Left lung (tissue), 4 donors: ENCODE measurements at regions not wholly inside any gene's neighbourhood (a gene's known extent, or its start where the extent isn't known, plus 50 kb on each side); places are given as distances from the start of the nearest gene placed in this dataset.
"Not testable (repeated sequence)": the region's sequence is repeated elsewhere in the genome, so short reads cannot be mapped to it uniquely, and the experiment has no call there.

Experiments used
- ATAC-seq: fragments of 200-7000 bp; cut with Tn5 transposase; one replicate; pipeline ENCODE4 v1.9.1; 2020; ENCODE audit warnings: moderate library complexity
- DNase-seq, 4 donors: peaks; one replicate each; pipeline ENCODE4 v3.0.0-alpha.2; 2013 to 2020
- H3K27ac ChIP-seq, 2 donors: fragments of 200-600 bp; sonication (generic) in 1 of 2; one replicate each; pipeline versions ENCODE4 v1.5.0 to v1.8.0; 2020 to 2021
- H3K27me3 ChIP-seq, 2 donors: fragments of 200-600 bp; sonication (generic) in 1 of 2; one replicate each; pipeline versions ENCODE4 v1.5.0 to v1.8.0; 2020 to 2021
- H3K36me3 ChIP-seq, 2 donors: fragments of 200-600 bp; sonication (generic) in 1 of 2; one replicate each; pipeline versions ENCODE4 v1.5.0 to v1.8.0; 2020 to 2021
- H3K4me1 ChIP-seq, 2 donors: fragments of 200-600 bp; one replicate each; pipeline ENCODE4 v1.8.0; 2021
- H3K4me3 ChIP-seq, 2 donors: fragments of 200-600 bp; sonication (generic) in 1 of 2; one replicate each; pipeline versions ENCODE4 v1.5.0 to v1.8.0; 2020 to 2021; ENCODE audit warnings: mild to moderate bottlenecking in 1 of 2
- H3K9me3 ChIP-seq, 2 donors: fragments of 200-600 bp; sonication (generic) in 1 of 2; one replicate each; pipeline versions ENCODE4 v1.5.0 to v1.8.0; 2020 to 2021
- intact Hi-C, 2 donors: fragments of 100-400 bp; cut with DNase I; formaldehyde crosslinking; loops; one replicate each; pipeline versions ENCODE4 v1.11.2 to v1.14.2; 2022
- TF ChIP-seq, protein P1 (sequence below), 2 donors: fragments of 200-600 bp; sonication (generic) in 1 of 2; IDR thresholded peaks; one replicate each; pipeline versions ENCODE4 v1.5.0 to v1.8.0; 2021; ENCODE audit warnings: antibody characterized with exemption in 2 of 2
- donor health status: DM: no; HTN: yes; CAD: no.
- donor health status: DM: no; HTN: no; CAD: no.

DNA sequence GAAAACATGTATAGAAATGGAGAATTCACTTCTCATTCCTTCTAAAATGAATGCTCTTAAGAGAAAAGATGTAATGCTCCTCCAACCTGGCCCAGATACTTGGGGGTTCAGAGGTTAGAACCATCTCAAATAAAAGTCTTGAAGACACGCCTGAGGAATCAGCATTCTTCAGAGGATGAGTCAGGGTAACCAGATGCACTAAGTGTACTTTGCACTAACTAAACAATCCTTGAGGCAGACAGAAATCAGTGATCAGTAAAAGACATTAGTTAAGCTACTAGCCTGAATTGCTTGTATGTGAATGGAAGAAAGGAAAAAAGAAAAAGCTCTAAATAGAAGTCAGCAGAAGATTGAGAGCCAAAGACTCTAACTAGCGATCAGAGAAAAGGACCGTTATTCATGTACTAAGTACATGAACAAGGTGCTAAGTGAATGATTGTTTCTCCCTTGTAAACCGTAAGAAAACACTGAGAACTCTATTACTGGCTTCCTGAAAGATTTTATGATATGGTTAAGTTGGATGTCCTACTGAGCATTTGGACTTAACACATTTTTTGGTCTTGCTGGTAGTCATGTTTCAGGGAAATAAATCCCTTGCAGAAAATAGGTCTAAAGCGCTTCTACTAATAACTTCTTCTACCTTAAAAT lies 738.3 kb downstream of the STPG2 start:
- peaks cover 0 to 23% of the 10 kb centered on the region in 2 donors for H3K9me3 ChIP-seq
- TF ChIP-seq, protein P1, sequence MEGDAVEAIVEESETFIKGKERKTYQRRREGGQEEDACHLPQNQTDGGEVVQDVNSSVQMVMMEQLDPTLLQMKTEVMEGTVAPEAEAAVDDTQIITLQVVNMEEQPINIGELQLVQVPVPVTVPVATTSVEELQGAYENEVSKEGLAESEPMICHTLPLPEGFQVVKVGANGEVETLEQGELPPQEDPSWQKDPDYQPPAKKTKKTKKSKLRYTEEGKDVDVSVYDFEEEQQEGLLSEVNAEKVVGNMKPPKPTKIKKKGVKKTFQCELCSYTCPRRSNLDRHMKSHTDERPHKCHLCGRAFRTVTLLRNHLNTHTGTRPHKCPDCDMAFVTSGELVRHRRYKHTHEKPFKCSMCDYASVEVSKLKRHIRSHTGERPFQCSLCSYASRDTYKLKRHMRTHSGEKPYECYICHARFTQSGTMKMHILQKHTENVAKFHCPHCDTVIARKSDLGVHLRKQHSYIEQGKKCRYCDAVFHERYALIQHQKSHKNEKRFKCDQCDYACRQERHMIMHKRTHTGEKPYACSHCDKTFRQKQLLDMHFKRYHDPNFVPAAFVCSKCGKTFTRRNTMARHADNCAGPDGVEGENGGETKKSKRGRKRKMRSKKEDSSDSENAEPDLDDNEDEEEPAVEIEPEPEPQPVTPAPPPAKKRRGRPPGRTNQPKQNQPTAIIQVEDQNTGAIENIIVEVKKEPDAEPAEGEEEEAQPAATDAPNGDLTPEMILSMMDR (IDR thresholded peaks at IDR 0.05), result no peak
- H3K36me3 ChIP-seq, result no peaks in the 10 kb centered on the region
- H3K4me1 ChIP-seq, result no peaks in the 10 kb centered on the region
- H3K27ac ChIP-seq, result no peak overlapping the region
- intact Hi-C loops, result no loop called here
- DNase-seq, result no peak
- no peaks in the 10 kb centered on the region for H3K27me3 ChIP-seq
- ATAC-seq, result no peak
- H3K4me3 ChIP-seq, result no peak overlapping the region

DNA sequence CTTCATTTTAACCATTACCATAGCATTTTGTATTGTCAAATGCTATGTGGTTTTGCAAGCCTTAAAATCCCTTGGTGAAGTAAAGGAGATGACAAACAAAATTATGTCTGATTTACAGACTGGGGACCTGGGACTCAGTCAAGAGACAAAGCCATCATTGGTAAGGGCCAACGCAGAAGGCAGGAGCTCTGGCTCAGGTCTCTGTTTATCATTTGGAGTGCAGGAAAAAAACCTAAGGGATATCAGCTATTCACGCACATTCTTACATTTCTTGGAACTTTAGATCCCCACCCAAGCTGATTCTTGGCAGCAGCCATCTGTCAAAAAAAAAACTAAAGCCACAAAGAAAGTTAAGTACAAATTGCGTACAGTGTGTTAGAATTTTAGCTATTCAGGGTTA lies 731.9 kb downstream of the STPG2 start:
- no peak for ATAC-seq
- Histone ChIP-seq H3K27me3 (no peaks in the 10 kb centered on the region), H3K27ac (no peak overlapping the region), H3K36me3 (no peaks in the 10 kb centered on the region), H3K9me3 (peaks cover 0 to 27% of the 10 kb centered on the region in 2 donors), H3K4me3 (no peak overlapping the region), H3K4me1 (no peaks in the 10 kb centered on the region)
- DNase-seq, result no peak
- intact Hi-C loops, result no loop called here
- TF ChIP-seq, protein P1 (IDR thresholded peaks at IDR 0.05), result no peak

DNA sequence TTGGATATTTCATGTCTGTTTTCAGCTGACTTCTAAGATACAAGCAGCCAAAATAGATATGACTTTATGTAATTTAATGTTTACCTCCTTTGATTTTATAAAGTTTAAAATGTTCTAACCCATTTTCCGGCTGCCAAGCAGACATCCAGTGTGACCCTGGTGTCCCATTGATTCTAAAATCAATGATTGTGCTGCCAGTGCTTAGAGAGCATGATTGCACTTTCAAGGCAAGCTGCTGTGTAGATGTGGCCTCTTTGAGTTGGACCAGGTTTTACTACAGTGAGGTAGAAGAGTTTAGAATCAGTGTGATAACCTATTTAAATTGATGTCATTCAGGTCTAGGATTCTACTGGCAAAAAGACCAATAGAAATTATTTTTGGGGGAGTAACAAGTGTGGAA lies 730.9 kb downstream of the STPG2 start:
- TF ChIP-seq, protein P1 (IDR thresholded peaks at IDR 0.05), result no peak
- Histone ChIP-seq H3K27ac (no peak overlapping the region), H3K36me3 (no peaks in the 10 kb centered on the region), H3K4me3 (no peak overlapping the region), H3K4me1 (no peaks in the 10 kb centered on the region), H3K27me3 (no peaks in the 10 kb centered on the region), H3K9me3 (peaks cover 0 to 37% of the 10 kb centered on the region in 2 donors)
- intact Hi-C loops, result no loop called here
- ATAC-seq (no peak), DNase-seq (no peak)

DNA sequence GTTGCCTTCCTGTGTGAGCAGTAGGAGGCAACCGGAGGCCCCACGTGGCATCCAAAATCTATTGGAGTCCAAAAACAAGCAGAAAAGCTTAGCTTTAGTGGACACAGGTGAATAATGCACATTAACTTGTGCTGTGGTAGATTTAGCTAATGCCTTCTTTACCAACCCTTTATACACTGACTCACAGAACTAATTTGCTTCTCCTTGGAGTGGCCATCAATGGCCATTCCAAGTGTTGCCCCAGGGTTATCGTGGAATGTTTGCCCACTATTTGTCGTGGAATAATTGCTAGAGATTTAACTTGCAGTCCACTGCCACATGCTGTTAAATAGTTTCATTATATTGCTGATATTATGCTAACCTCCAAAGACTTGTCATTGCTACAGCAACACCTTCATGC lies 729.1 kb downstream of the STPG2 start:
- H3K27me3 ChIP-seq, result no peaks in the 10 kb centered on the region
- peaks cover 0 to 50% of the 10 kb centered on the region in 2 donors for H3K9me3 ChIP-seq
- DNase-seq (no peak), ATAC-seq (no peak)
- H3K4me1 ChIP-seq, result no peaks in the 10 kb centered on the region
- intact Hi-C loops, result no loop called here
- H3K27ac ChIP-seq, result no peak overlapping the region
- no peaks in the 10 kb centered on the region for H3K36me3 ChIP-seq
- no peak overlapping the region for H3K4me3 ChIP-seq
- TF ChIP-seq, protein P1 (IDR thresholded peaks at IDR 0.05), result no peak

DNA sequence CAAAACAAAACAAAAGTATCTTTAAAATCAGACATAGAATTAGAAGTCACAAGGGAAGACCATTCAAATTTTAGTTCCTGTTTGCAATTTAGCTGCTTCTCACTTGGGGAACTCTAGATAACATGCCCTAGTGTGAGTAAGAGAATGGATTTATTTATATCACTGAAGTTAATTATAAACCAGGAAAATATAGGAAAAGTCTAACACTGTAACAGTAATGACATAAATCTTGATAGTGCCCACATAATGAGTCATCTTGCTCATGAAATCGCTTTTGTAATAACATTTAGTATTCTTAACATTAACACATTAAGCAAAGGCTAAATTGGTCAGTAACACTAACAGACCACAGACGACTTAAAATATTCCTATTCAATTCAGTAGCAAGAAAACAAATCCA lies 710.7 kb downstream of the STPG2 start:
- intact Hi-C loops, result no loop called here
- peaks cover 0 to 33% of the 10 kb centered on the region in 2 donors for H3K9me3 ChIP-seq

DNA sequence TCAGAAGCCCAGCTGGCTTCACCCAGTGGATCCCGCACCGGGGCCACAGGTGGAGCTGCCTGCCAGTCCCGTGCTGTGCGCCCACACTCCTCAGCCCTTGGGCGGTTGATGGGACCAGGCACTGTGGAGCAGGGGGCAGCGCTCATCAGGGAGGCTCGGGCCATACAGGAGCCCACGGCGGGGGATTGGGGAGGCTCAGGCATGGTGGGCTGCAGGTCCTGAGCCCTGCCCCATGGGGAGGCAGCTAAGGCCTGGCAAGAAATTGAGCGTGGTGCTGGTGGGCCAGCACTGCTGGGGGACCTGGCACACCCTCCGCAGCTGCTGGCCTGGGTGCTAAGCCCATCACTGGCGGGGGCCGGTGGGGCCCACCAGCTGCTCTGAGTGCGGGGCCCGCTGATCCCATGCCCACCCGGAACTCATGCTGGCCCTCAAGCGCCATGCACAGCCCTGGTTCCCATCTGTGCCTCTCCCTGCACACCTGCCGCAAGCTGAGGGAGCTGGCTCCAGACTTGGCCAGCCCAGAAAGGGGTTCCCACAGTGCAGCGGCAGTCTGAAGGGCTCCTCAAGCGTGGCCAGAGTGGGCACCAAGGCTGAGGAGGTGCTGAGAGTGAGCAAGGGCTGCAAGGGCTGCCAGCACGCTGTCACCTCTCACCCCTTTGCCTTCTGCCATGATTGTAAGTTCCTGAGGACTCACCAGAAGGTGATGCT lies 705.1 kb downstream of the STPG2 start:
- H3K27ac ChIP-seq, H3K4me1 ChIP-seq, H3K4me3 ChIP-seq, intact Hi-C loops, H3K36me3 ChIP-seq, H3K27me3 ChIP-seq, ATAC-seq: not testable (repeated sequence)
- H3K9me3 ChIP-seq, result peaks cover 0 to 34% of the 10 kb centered on the region in 2 donors
- peak in 1 of 4 donors; percentile 70 for DNase-seq

More for the DNA sequence above, 710.7 kb downstream of the STPG2 start:
- ATAC-seq, result no peak
- H3K4me3 ChIP-seq, result no peak overlapping the region
- H3K4me1 ChIP-seq, result no peaks in the 10 kb centered on the region
- TF ChIP-seq, protein P1 (IDR thresholded peaks at IDR 0.05), result no peak
- H3K27ac ChIP-seq, result no peak overlapping the region
- no peaks in the 10 kb centered on the region for H3K27me3 ChIP-seq
- DNase-seq, result no peak
- H3K36me3 ChIP-seq, result no peaks in the 10 kb centered on the region
